HG03442 (cell line): ENCODE measurements at regions not wholly inside any gene's neighbourhood (a gene's known extent, or its start where the extent isn't known, plus 50 kb on each side); places are given as distances from the start of the nearest gene placed in this dataset.
"Not testable (repeated sequence)": the region's sequence is repeated elsewhere in the genome, so short reads cannot be mapped to it uniquely, and the experiment has no call there.

ENCODE experiments used
- ATAC-seq: cut with Tn5 transposase; IDR thresholded peaks from one replicate; pipeline ENCODE4 v1.9.1; 2021; ENCODE audit warnings: mild to moderate bottlenecking, moderate library complexity; ENCODE audit not compliant: unreplicated experiment

DNA sequence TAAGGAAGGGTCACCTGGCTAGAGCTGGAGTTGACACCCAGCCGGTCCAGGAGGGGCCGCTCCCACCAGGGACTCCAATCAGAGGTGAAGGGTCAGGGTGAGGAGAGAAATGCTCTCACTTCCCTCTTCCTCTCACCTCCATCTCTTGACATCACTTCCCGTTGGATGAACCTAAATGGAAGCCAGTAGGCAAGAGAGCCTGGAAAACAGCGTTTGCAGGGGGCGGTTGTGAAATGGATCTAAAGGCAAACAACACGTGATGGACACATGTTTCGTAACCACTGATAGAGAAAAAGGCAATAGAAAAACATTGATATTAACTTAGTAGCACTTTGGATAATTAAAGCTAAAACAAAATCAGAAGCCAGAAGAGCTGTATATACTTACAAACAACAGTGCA lies 105.6 kb upstream of the FOXA2 start:
- no peak for ATAC-seq

DNA sequence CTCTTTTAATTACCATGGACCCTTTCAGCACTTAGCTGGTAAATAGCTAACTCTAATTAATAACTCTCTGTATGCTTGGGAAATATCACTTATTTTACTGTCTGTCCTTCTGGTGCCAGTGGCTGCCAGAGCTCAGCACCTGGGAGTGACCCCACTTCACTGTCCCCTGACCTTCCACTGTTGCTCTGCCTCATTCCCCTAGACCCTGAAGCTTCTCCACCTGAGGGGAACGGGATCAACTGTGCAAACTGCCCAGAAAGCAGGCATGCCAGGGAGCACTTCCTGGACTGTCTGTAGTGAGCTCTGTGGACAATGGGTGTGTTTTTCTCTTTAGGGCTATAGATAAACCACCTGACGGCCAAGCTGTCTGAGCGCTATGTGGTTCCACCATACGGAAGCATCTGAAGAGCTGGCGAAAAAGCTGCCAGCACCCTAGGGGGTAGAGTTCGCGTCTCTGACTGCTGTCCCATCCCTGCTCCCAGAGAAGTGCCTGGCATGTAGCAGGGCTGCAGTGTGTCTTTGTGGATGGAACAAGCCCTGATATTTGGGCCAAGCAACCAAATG lies 106.3 kb upstream of the FOXA2 start:
- ATAC-seq, result no peak

- ATAC-seq, result peak; percentile 61
Observed at GRCh38 chr20:22691369-22692118, 107.2 kb upstream of the FOXA2 start.

DNA sequence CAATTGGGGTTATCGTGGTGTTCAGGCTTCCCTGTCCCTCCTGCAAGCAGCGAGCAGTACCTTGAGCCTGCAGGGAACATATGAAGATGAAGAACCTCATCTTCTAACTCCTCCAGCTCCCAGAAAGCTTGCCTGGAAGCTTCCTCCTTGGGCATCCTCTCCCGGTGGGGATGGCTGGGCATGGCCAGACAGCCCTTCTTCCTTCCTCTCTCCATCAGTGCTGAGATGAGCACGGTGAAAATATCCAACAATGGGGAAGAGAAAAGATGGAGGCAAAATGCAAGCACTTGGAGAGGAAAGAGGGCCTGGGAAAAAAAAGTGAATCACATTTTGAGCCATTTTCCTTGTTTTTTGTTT lies 107.7 kb upstream of the FOXA2 start:
- no peak for ATAC-seq

GRCh38 chr20:22692620-22693019 lies 108.2 kb upstream of the FOXA2 start:
- not testable (repeated sequence) for ATAC-seq

DNA sequence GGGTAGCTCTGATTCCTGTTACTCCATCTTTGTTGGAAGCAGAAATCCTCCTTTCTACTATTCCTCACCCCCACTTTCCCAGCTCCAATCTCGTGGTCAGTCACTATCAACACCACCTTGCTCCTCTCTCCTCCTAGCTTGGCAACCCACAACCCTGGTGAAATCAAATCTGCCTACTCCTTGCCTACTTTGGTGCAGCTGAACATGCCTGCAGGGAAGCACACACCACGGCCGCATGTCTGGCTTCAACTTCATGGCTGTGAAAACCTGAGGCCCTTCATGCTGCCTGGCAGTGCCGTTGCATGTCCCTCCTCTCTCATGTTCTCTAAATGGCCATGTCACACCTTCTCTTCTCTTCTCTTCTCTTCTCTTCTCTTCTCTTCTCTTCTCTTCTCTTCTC lies 112.4 kb upstream of the FOXA2 start:
- ATAC-seq, result no peak

GRCh38 chr20:22698259-22698842 lies 114.0 kb upstream of the FOXA2 start:
- ATAC-seq, result no peak

GRCh38 chr20:22699396-22699795 lies 115.0 kb upstream of the FOXA2 start:
- ATAC-seq, result no peak

GRCh38 chr20:22700367-22700766 lies 116.0 kb upstream of the FOXA2 start:
- no peak for ATAC-seq

GRCh38 chr20:22701679-22702308 lies 117.4 kb upstream of the FOXA2 start:
- ATAC-seq, result no peak

- no peak for ATAC-seq
Observed at GRCh38 chr20:22703843-22704242, 119.5 kb upstream of the FOXA2 start.

DNA sequence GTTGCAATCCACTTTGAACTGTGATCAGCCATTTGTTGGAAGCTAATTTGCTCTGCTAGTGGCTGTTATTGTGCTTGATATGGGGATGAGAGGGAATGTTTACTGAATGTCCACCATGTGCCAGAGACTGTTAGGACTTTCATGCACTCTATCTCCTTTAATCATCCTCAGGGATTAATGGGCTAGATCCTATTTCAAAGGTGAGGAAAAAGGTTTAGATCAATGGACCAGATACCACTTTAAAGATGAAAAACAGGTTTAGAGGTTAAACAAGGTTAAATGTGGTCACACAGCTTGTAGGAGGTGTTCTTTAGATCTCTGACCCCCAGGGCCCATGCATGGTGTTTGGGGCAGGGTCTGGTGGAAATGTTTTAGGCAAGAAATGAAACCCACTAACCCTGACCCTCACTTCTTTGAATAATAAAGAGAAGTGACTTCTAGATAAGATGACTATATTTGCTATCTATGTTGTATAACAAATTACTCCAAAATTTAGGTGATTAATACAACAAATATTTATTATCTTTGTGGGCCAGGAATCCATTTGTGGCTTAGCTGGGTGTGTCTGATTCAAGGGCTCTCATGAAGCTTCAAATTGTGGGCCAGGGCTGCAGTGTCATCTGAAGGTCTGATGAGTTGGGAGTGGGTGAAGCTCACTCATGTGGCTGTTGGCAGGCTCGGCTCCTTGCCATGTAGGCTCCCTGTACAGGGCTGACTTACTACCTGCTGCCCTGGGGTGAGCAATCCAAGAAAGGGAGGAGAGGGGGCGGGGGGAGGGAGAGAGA lies 127.8 kb upstream of the FOXA2 start:
- no peak for ATAC-seq

- ATAC-seq, result no peak
Observed at GRCh38 chr20:22716821-22717351, 132.5 kb upstream of the FOXA2 start.

- no peak for ATAC-seq
Observed at GRCh38 chr20:22717466-22717865, 133.1 kb upstream of the FOXA2 start.

DNA sequence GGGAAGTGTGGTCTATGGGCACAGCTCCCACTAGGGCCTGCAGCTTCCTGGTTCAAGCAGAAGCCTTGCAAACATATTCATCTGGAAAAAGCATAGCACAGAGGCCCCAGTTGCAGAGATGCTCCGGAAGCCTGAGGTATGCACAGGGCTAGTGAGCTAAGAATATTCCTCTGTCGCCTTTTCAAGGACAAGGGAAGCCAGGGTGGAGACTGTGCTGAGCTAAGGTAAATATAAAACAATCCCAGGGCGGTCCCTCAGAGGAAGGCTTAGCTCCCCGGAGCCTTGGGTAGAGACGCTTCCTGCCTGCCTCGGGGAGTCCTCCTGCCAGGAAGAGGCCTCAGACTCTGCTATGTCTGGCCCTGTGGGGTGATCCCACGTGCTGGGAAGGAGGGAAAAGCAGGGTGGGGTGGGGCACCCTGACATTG lies 134.8 kb upstream of the FOXA2 start:
- ATAC-seq, result no peak

DNA sequence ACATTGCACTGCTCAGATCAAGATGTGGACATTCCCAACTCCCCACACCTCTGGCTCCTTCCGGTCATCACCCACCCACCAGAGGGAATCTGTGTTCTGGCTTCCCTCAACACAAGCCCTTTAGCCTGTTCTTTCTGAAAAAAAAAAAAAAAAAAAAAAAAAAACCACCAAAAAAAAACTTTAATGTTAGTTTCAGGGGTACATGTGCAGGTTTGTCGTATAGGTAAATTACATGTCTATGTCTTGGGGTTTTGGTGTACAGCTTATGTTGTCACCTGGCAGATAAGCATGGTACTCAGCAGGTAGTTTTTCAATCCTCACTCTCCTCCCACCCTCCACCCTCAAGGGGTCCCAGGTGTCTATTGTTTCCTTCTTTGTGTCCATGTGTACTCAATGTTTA lies 135.8 kb upstream of the FOXA2 start:
- no peak for ATAC-seq

DNA sequence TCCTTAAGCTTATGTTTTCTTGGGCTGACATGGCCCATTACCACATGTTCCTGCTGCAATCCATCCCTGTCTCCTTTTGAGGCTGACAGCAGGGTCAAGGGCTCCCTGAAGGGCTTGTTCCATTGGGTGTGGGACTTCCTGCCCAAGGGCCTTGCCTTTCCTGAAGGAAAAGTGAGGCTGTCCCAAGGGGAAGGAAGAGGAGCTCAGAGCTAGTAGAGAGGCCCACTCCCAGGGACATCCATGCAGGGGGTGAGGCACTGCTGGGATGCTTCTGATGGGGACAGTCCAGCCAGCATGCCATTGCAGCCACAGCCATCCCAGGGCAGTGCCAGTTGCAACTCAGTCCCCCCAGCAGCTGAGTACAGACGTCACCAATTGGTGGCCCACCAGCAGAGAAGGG lies 138.4 kb upstream of the FOXA2 start:
- no peak for ATAC-seq

GRCh38 chr20:22723659-22724058 lies 139.3 kb upstream of the FOXA2 start:
- no peak for ATAC-seq

DNA sequence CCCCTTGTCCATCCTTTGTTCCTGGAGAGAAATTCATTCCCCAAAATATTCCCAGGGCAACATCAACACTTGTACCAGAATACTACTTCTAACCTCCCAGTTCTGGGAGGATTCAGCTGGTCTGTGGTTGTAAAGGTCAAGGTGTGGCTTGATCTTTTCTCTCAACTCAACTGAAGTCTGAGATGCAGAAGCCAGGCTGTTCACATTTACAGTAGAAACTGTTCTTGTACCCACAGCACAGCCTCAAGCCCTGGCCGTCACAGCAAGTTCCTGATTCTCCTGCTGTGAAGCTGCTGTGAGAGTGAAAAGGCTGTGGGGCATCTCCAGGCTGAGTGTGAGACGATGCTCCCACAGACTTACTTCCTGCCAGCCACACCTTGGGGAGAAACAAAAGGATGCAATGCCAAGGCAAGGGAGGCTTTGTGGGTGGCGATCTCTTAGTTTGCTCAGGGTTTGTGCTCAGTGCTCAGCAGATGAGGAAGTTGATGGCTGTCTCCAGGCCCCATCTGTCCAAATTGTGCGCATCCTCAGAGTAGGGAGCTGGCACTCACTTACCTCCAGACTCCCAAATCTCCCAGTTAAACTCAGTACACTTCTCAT lies 143.9 kb upstream of the FOXA2 start:
- ATAC-seq, result no peak

DNA sequence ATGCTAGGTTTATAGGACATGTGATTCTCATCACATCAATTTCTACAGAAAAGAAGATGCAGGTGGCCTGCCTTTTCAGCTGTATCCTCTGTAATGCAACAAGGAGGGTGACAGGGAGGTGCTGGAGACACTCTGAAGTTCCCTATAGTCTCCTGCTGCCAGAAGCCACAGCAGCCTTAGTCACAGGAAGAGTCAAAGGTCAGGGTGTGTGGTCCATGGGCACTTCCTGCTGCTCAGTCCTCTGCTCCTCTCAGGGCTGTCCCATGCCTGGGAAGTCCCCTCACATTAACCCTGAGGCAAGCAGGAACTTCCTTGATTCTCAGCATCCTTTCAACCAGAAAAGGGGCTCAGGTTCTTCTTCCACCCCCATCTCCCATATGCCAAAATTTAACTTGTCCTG lies 144.8 kb upstream of the FOXA2 start:
- ATAC-seq, result no peak
